Prostate gland (tissue), 2 donors: ENCODE measurements at regions not wholly inside any gene's neighbourhood (a gene's known extent, or its start where the extent isn't known, plus 50 kb on each side); places are given as distances from the start of the nearest gene placed in this dataset.

Experiments
- POLR2A ChIP-seq: fragments of 450-650 bp; IDR thresholded peaks from one replicate; pipeline ENCODE4 v1.6.1; 2016; ENCODE audit warnings: antibody characterized with exemption, mild to moderate bottlenecking
- POLR2AphosphoS5 ChIP-seq: sonication (generic); formaldehyde crosslinking; IDR thresholded peaks from one replicate; pipeline ENCODE4 v1.6.1; 2017; ENCODE audit warnings: antibody characterized with exemption
- TF ChIP-seq, protein P1 (sequence below), 4 experiments: fragments of 200-600 bp in 2 of 4; fragments of 450-650 bp in 2 of 4; sonication (generic) in 2 of 4; IDR thresholded peaks; 1 replicate in 3 of 4; 2 replicates in 1 of 4; pipeline ENCODE4 v1.5.1; 2016 to 2019; ENCODE audit warnings: antibody characterized with exemption in 4 of 4, mild to moderate bottlenecking in 2 of 4, moderate library complexity in 2 of 4

DNA sequence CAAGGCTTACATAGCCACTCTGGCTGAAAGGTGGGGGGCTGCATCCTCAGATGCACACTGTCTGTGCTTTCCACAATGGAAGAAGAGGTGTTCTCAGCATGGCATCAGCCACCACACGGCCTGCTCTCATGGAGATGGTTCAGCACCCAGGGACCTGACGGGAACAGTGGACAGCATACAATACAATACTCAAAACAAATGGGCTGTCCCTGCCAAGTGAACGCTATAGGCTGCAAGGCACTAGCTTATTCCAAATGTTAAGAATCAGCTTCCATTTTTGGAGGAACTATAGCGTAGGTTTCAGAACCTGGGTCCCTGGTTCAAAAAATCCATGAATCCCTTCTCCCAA lies 77.2 kb downstream of the ZNF608 start:
- TF ChIP-seq, protein P1, sequence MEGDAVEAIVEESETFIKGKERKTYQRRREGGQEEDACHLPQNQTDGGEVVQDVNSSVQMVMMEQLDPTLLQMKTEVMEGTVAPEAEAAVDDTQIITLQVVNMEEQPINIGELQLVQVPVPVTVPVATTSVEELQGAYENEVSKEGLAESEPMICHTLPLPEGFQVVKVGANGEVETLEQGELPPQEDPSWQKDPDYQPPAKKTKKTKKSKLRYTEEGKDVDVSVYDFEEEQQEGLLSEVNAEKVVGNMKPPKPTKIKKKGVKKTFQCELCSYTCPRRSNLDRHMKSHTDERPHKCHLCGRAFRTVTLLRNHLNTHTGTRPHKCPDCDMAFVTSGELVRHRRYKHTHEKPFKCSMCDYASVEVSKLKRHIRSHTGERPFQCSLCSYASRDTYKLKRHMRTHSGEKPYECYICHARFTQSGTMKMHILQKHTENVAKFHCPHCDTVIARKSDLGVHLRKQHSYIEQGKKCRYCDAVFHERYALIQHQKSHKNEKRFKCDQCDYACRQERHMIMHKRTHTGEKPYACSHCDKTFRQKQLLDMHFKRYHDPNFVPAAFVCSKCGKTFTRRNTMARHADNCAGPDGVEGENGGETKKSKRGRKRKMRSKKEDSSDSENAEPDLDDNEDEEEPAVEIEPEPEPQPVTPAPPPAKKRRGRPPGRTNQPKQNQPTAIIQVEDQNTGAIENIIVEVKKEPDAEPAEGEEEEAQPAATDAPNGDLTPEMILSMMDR (IDR thresholded peaks at IDR 0.05): no peak
- TF ChIP-seq POLR2AphosphoS5: no peak
- no peak for TF ChIP-seq POLR2A
